ENCODE measurements at regions not wholly inside any gene's neighbourhood (a gene's known extent, or its start where the extent isn't known, plus 50 kb on each side); places are given as distances from the start of the nearest gene placed in this dataset.

- H3K4me2 ChIP-seq (ENCODE audit: low read length), result no peak overlapping the region
- TF ChIP-seq CTCF (IDR thresholded peaks at IDR 0.05 in 2 of 3, conservative IDR thresholded peaks at IDR 0.05 in 1 of 3; ENCODE audit: borderline replicate concordance in 1 of 3, insufficient read depth in 1 of 3, low read depth in 2 of 3, low read length in 2 of 3) (no peak), SRF (IDR thresholded peaks at IDR 0.05; ENCODE audit: low read depth) (no peak), CEBPB (IDR thresholded peaks at IDR 0.05; ENCODE audit: low read depth) (no peak), ZFX (IDR thresholded peaks at IDR 0.05) (no peak), EZH2phosphoT487 (IDR thresholded peaks at IDR 0.05; ENCODE audit: borderline replicate concordance) (no peak), SIN3A (IDR thresholded peaks at IDR 0.05; ENCODE audit: low read depth) (no peak), YY1 (IDR thresholded peaks at IDR 0.05; ENCODE audit: extremely low read depth, insufficient replicate concordance, low read depth, low read length) (no peak), MAX (IDR thresholded peaks at IDR 0.05) (no peak), POLR2A (IDR thresholded peaks at IDR 0.05; ENCODE audit: borderline replicate concordance, extremely low read depth, insufficient read depth, insufficient read length) (no peak), POLR2AphosphoS5 (IDR thresholded peaks at IDR 0.05; ENCODE audit: low read depth, low read length) (no peak), SP1 (IDR thresholded peaks at IDR 0.05; ENCODE audit: low read depth) (no peak)
- intact Hi-C loops (cut with micrococcal nuclease), result no loop called here
- RAD21 ChIA-PET (ENCODE audit: low non-redundant PET in 1 of 2, low total read pairs in 2 of 2, uncharacterized antibody in 2 of 2, unreplicated experiment in 2 of 2), result no interaction called here
- H3K79me2 ChIP-seq (ENCODE audit: insufficient read depth, low read length), result no peaks in the 10 kb centered on the region
- H3K4me3 ChIP-seq (replicated peaks in 1 of 2; ENCODE audit: low read depth in 1 of 2, low read length in 2 of 2), result no peak overlapping the region
- no peaks in the 10 kb centered on the region for H3K9me3 ChIP-seq (ENCODE audit: control insufficient read depth in 1 of 2, insufficient read depth in 1 of 2, low read depth in 1 of 2, low read length in 2 of 2)
- POLR2A ChIA-PET, result no interaction called here
- H3K27ac ChIP-seq (ENCODE audit: low read depth, low read length), result no peak overlapping the region
- H3K27me3 ChIP-seq (ENCODE audit: insufficient read depth, low read length), result no peaks in the 10 kb centered on the region
- ATAC-seq (no peak), DNase-seq (ENCODE audit: low read depth, low spot score) (no peak)
- no peaks in the 10 kb centered on the region for H3K4me1 ChIP-seq (ENCODE audit: control insufficient read depth in 1 of 2, insufficient read depth in 2 of 2, low read length in 2 of 2)
- no peaks in the 10 kb centered on the region for H3K9me2 ChIP-seq (ENCODE audit: insufficient read depth)
- no peaks in the 10 kb centered on the region for H4K20me1 ChIP-seq (ENCODE audit: insufficient read depth)
- H3K36me3 ChIP-seq (ENCODE audit: control insufficient read depth in 1 of 2, insufficient read depth in 2 of 2, low read length in 2 of 2), result no peaks in the 10 kb centered on the region
- no peak overlapping the region for H2AFZ ChIP-seq (ENCODE audit: low read depth, low read length, poor library complexity, severe bottlenecking)
- CTCF ChIA-PET, result no interaction called here
- no peak overlapping the region for H3K9ac ChIP-seq (ENCODE audit: low read length)
- no TSS peak for BruUV-seq (replicated peaks)
Observed at GRCh38 chr12:46896680-46897079, 70.9 kb upstream of the SLC38A4 start.
